HEK293 (cell line): ENCODE measurements at regions not wholly inside any gene's neighbourhood (a gene's known extent, or its start where the extent isn't known, plus 50 kb on each side); places are given as distances from the start of the nearest gene placed in this dataset.

Experiments used
- REPIN1 ChIP-seq: fragments of 450-650 bp; formaldehyde crosslinking; IDR thresholded peaks from 2 replicates; pipeline ENCODE4 v1.5.1; 2017; ENCODE audit warnings: missing biosample characterization, missing genetic modification characterization, low read depth
- SP2 ChIP-seq: fragments of 450-650 bp; formaldehyde crosslinking; IDR thresholded peaks from 2 replicates; pipeline ENCODE4 v1.5.1; 2016; ENCODE audit warnings: missing biosample characterization, missing genetic modification characterization
- ZBTB20 ChIP-seq: fragments of 450-650 bp; formaldehyde crosslinking; IDR thresholded peaks from 2 replicates; pipeline ENCODE4 v1.5.1; 2016; ENCODE audit warnings: missing biosample characterization, missing genetic modification characterization
- ZNF23 ChIP-seq: fragments of 450-650 bp; formaldehyde crosslinking; IDR thresholded peaks from 2 replicates; pipeline ENCODE4 v1.5.1; 2016; ENCODE audit warnings: missing biosample characterization, missing genetic modification characterization, borderline replicate concordance
- ZNF335 ChIP-seq: fragments of 450-650 bp; formaldehyde crosslinking; conservative IDR thresholded peaks from 2 replicates; pipeline ENCODE4 v1.5.1; 2016; ENCODE audit warnings: missing biosample characterization, missing genetic modification characterization
- ZNF366 ChIP-seq: fragments of 450-650 bp; formaldehyde crosslinking; conservative IDR thresholded peaks from 2 replicates; pipeline ENCODE4 v1.5.1; 2016; ENCODE audit warnings: missing biosample characterization, missing genetic modification characterization
- ZNF785 ChIP-seq: fragments of 450-650 bp; formaldehyde crosslinking; IDR thresholded peaks from 2 replicates; pipeline ENCODE4 v1.5.1; 2016; ENCODE audit warnings: missing biosample characterization, missing genetic modification characterization
- TF ChIP-seq, protein P1 (sequence below): fragments of 450-650 bp; formaldehyde crosslinking; conservative IDR thresholded peaks from 2 replicates; pipeline ENCODE4 v1.5.1; 2016; ENCODE audit warnings: low read depth, missing biosample characterization, missing genetic modification characterization
- TF ChIP-seq, protein P2 (sequence below): sonication (generic); formaldehyde crosslinking; IDR thresholded peaks from 2 replicates; pipeline ENCODE4 v1.8.1; 2022; ENCODE audit warnings: mild to moderate bottlenecking, moderate library complexity, missing genetic modification reagents
- TF ChIP-seq, protein P3 (sequence below): fragments of 450-650 bp; formaldehyde crosslinking; IDR thresholded peaks from 2 replicates; pipeline ENCODE4 v1.5.1; 2016; ENCODE audit warnings: missing biosample characterization, missing genetic modification characterization, low read depth
- TF ChIP-seq, protein P4 (sequence below): fragments of 450-650 bp; formaldehyde crosslinking; IDR thresholded peaks from 2 replicates; pipeline ENCODE4 v1.5.1; 2016; ENCODE audit warnings: missing biosample characterization, missing genetic modification characterization
- TF ChIP-seq, protein P5 (sequence below): fragments of 450-650 bp; formaldehyde crosslinking; optimal IDR thresholded peaks from 2 replicates; pipeline ENCODE3; 2016; ENCODE audit warnings: missing biosample characterization, mild to moderate bottlenecking, missing genetic modification characterization

DNA sequence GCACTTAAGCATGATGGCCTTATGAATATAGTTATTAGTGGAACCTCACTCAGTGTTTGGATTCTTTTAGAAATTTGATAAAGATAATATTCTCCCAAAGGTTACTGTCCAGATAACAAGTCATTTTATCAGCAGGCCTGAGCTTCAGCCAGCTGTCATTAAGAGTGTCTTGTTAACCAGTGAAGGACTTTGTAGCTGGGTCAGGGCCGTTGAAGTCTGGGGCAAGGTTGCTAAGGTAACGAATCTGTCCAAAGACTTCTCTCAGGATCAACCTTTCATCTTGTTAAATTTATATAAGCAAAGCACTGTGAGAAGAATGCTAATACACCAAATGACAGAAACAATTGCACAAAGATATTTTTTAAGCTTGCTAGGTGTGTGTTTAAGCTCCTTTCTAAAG, 271.3 kb upstream of the TMPO start:
- TF ChIP-seq, protein P1, sequence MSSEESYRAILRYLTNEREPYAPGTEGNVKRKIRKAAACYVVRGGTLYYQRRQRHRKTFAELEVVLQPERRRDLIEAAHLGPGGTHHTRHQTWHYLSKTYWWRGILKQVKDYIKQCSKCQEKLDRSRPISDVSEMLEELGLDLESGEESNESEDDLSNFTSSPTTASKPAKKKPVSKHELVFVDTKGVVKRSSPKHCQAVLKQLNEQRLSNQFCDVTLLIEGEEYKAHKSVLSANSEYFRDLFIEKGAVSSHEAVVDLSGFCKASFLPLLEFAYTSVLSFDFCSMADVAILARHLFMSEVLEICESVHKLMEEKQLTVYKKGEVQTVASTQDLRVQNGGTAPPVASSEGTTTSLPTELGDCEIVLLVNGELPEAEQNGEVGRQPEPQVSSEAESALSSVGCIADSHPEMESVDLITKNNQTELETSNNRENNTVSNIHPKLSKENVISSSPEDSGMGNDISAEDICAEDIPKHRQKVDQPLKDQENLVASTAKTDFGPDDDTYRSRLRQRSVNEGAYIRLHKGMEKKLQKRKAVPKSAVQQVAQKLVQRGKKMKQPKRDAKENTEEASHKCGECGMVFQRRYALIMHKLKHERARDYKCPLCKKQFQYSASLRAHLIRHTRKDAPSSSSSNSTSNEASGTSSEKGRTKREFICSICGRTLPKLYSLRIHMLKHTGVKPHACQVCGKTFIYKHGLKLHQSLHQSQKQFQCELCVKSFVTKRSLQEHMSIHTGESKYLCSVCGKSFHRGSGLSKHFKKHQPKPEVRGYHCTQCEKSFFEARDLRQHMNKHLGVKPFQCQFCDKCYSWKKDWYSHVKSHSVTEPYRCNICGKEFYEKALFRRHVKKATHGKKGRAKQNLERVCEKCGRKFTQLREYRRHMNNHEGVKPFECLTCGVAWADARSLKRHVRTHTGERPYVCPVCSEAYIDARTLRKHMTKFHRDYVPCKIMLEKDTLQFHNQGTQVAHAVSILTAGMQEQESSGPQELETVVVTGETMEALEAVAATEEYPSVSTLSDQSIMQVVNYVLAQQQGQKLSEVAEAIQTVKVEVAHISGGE (tag by site-specific recombination), result no peak
- TF ChIP-seq ZNF366 (tag by site-specific recombination) (no peak), SP2 (tag by site-specific recombination) (no peak), ZNF23 (tag by site-specific recombination) (no peak), REPIN1 (tag by site-specific recombination) (no peak), ZNF785 (tag by site-specific recombination) (no peak), ZBTB20 (tag by site-specific recombination) (no peak), ZNF335 (tag by site-specific recombination) (no peak)
- TF ChIP-seq, protein P2, sequence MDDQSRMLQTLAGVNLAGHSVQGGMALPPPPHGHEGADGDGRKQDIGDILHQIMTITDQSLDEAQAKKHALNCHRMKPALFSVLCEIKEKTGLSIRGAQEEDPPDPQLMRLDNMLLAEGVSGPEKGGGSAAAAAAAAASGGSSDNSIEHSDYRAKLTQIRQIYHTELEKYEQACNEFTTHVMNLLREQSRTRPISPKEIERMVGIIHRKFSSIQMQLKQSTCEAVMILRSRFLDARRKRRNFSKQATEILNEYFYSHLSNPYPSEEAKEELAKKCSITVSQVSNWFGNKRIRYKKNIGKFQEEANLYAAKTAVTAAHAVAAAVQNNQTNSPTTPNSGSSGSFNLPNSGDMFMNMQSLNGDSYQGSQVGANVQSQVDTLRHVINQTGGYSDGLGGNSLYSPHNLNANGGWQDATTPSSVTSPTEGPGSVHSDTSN (CRISPR knock-in tag), result no peak
- TF ChIP-seq, protein P3, sequence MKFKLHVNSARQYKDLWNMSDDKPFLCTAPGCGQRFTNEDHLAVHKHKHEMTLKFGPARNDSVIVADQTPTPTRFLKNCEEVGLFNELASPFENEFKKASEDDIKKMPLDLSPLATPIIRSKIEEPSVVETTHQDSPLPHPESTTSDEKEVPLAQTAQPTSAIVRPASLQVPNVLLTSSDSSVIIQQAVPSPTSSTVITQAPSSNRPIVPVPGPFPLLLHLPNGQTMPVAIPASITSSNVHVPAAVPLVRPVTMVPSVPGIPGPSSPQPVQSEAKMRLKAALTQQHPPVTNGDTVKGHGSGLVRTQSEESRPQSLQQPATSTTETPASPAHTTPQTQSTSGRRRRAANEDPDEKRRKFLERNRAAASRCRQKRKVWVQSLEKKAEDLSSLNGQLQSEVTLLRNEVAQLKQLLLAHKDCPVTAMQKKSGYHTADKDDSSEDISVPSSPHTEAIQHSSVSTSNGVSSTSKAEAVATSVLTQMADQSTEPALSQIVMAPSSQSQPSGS (tag by site-specific recombination), result no peak
- TF ChIP-seq, protein P4, sequence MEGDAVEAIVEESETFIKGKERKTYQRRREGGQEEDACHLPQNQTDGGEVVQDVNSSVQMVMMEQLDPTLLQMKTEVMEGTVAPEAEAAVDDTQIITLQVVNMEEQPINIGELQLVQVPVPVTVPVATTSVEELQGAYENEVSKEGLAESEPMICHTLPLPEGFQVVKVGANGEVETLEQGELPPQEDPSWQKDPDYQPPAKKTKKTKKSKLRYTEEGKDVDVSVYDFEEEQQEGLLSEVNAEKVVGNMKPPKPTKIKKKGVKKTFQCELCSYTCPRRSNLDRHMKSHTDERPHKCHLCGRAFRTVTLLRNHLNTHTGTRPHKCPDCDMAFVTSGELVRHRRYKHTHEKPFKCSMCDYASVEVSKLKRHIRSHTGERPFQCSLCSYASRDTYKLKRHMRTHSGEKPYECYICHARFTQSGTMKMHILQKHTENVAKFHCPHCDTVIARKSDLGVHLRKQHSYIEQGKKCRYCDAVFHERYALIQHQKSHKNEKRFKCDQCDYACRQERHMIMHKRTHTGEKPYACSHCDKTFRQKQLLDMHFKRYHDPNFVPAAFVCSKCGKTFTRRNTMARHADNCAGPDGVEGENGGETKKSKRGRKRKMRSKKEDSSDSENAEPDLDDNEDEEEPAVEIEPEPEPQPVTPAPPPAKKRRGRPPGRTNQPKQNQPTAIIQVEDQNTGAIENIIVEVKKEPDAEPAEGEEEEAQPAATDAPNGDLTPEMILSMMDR (tag by site-specific recombination), result no peak
- TF ChIP-seq, protein P5, sequence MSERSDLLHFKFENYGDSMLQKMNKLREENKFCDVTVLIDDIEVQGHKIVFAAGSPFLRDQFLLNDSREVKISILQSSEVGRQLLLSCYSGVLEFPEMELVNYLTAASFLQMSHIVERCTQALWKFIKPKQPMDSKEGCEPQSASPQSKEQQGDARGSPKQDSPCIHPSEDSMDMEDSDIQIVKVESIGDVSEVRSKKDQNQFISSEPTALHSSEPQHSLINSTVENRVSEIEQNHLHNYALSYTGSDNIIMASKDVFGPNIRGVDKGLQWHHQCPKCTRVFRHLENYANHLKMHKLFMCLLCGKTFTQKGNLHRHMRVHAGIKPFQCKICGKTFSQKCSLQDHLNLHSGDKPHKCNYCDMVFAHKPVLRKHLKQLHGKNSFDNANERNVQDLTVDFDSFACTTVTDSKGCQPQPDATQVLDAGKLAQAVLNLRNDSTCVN (tag by site-specific recombination), result no peak
